T-helper 2 cell treated with Interferon-gamma antibody and Interleukin-4, amounts not matched to agents 5 μg/mL and 100 μg/mL, for 36 hours (primary cell): ENCODE measurements at regions not wholly inside any gene's neighbourhood (a gene's known extent, or its start where the extent isn't known, plus 50 kb on each side); places are given as distances from the start of the nearest gene placed in this dataset.

Source experiments
- DNase-seq: peaks from one replicate; pipeline ENCODE4 v3.0.0; 2021; ENCODE audit warnings: low spot score
- H3K27ac Mint-ChIP-seq: one replicate; pipeline ENCODE4 v1.8.0; 2021; ENCODE audit warnings: mild to moderate bottlenecking, mixed read lengths
- H3K27me3 Mint-ChIP-seq: one replicate; pipeline ENCODE4 v1.8.0; 2021; ENCODE audit warnings: low read depth, mixed read lengths
- H3K36me3 Mint-ChIP-seq: one replicate; pipeline ENCODE4 v1.8.0; 2021; ENCODE audit warnings: low read depth, mixed read lengths
- H3K4me1 Mint-ChIP-seq: one replicate; pipeline ENCODE4 v1.8.0; 2021; ENCODE audit warnings: low read depth, mixed read lengths
- H3K4me3 Mint-ChIP-seq: one replicate; pipeline ENCODE4 v1.8.0; 2022; ENCODE audit warnings: mild to moderate bottlenecking, moderate library complexity, mixed read lengths
- H3K9me3 Mint-ChIP-seq: one replicate; pipeline ENCODE4 v1.8.0; 2021; ENCODE audit warnings: mixed read lengths

- no peaks in the 10 kb centered on the region for H3K4me1 Mint-ChIP-seq
- no peak overlapping the region for H3K4me3 Mint-ChIP-seq
- H3K27ac Mint-ChIP-seq, result no peak overlapping the region
Observed at GRCh38 chr2:24412812-24413211, 52.5 kb upstream of the ITSN2 start.

GRCh38 chr2:24411488-24412151 is 51.3 kb upstream of the ITSN2 start:
- Mint-ChIP-seq H3K4me1 (no peaks in the 10 kb centered on the region), H3K4me3 (no peak overlapping the region), H3K9me3 (no peaks in the 10 kb centered on the region), H3K36me3 (no peaks in the 10 kb centered on the region), H3K27me3 (peaks cover 4% of the 10 kb centered on the region), H3K27ac (no peak overlapping the region)
- DNase-seq, result no peak

More at GRCh38 chr2:24412812-24413211, 52.5 kb upstream of the ITSN2 start:
- no peak for DNase-seq
- Mint-ChIP-seq H3K9me3 (no peaks in the 10 kb centered on the region), H3K27me3 (no peaks in the 10 kb centered on the region), H3K36me3 (no peaks in the 10 kb centered on the region)

DNA sequence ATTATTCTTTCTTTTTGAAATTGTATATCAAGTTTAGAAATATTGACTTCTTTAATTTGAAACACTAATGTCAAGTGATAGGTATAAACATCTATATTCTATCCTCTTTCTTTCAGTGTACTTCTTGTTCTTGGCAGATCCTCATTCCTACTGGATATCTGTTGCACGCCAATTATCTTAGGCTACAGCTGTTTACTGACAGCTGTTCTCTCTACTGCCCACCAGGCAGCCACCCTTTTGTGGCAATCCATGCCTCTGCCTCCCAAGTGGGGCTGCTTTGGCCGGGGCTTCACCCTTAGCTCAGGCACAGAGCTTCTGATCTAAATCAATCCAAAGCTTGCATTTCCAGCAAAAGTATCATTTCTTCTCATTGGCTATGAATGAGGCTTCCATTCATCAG is 50.6 kb upstream of the ITSN2 start:
- H3K27me3 Mint-ChIP-seq, result peaks cover 4% of the 10 kb centered on the region
- H3K9me3 Mint-ChIP-seq, result no peaks in the 10 kb centered on the region
- H3K36me3 Mint-ChIP-seq, result no peaks in the 10 kb centered on the region
- no peak for DNase-seq
- H3K4me1 Mint-ChIP-seq, result no peaks in the 10 kb centered on the region
- no peak overlapping the region for H3K4me3 Mint-ChIP-seq
- no peak overlapping the region for H3K27ac Mint-ChIP-seq

DNA sequence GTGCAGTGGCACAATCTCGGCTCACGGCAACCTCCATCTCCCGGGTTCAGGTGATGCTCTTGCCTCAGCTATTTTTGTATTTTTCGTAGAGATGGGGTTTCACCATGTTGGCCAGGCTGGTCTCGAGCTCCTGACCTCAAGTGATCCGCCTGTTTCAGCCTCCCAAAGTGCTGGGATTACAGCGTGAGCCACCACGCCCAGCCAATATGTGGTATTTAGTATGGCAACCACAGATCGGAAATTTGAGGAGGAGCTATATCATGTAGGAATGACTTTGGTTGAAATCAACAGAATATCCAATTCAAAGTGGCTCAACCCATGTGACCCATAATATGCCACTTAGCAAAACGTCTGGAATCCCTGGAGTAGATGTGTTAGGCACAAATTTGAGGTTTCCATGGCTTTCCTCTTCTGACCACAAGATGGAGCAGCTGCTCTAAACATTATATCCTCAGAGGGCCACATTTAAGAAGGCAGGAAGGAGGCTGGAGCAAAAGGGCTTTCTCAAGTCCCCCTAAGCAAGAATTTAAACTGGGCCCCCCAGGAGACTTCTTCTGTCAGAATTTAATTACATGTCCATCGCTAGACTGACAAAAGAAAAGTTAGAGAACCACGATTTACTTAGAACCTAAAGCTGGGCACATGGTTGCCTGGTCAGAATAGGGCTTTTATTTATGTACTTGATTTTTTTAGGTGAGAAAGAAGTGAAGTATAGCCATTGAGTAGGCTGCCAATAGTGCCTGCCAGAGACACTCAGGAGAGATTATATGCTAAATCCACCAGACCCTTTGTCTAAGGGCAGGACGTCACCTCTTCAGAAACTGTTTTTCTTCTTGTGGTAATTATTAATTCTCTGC is 49.6 kb upstream of the ITSN2 start:
- DNase-seq, result peak; percentile 27
- no peaks in the 10 kb centered on the region for H3K36me3 Mint-ChIP-seq
- no peak overlapping the region for H3K27ac Mint-ChIP-seq
- H3K4me1 Mint-ChIP-seq, result no peaks in the 10 kb centered on the region
- peaks cover 4% of the 10 kb centered on the region for H3K27me3 Mint-ChIP-seq
- no peak overlapping the region for H3K4me3 Mint-ChIP-seq
- H3K9me3 Mint-ChIP-seq, result no peaks in the 10 kb centered on the region
